HG03457 (cell line): ENCODE measurements at regions not wholly inside any gene's neighbourhood (a gene's known extent, or its start where the extent isn't known, plus 50 kb on each side); places are given as distances from the start of the nearest gene placed in this dataset.
"Not testable (repeated sequence)": the region's sequence is repeated elsewhere in the genome, so short reads cannot be mapped to it uniquely, and the experiment has no call there.

Source experiments
- ATAC-seq: cut with Tn5 transposase; IDR thresholded peaks from one replicate; pipeline ENCODE4 v1.9.1; 2021; ENCODE audit warnings: moderate number of reproducible peaks; ENCODE audit not compliant: unreplicated experiment

GRCh38 chr2:104904889-104905288, 51.0 kb downstream of the POU3F3 start:
- no peak for ATAC-seq

GRCh38 chr2:104909317-104909716, 55.4 kb downstream of the POU3F3 start:
- no peak for ATAC-seq

- no peak for ATAC-seq
Observed at GRCh38 chr2:104914509-104914908, 60.6 kb downstream of the POU3F3 start.

- no peak for ATAC-seq
Observed at GRCh38 chr2:104915107-104915793, 61.3 kb downstream of the POU3F3 start.

GRCh38 chr2:104919127-104919526, 65.2 kb downstream of the POU3F3 start:
- no peak for ATAC-seq

- no peak for ATAC-seq
Observed at GRCh38 chr2:104923665-104924064, 69.8 kb downstream of the POU3F3 start.

- no peak for ATAC-seq
Observed at GRCh38 chr2:104929663-104930062, 75.7 kb downstream of the POU3F3 start.

- ATAC-seq = no peak
Observed at GRCh38 chr2:104930732-104931131, 76.8 kb downstream of the POU3F3 start.

- ATAC-seq = no peak
Observed at GRCh38 chr2:104932243-104932642, 78.3 kb downstream of the POU3F3 start.

GRCh38 chr2:104933151-104933917, 79.4 kb downstream of the POU3F3 start:
- ATAC-seq = no peak

- ATAC-seq = no peak
Observed at GRCh38 chr2:104936527-104936926, 82.6 kb downstream of the POU3F3 start.

- peak; percentile 90 for ATAC-seq
Observed at GRCh38 chr2:104938231-104938941, 84.5 kb downstream of the POU3F3 start.

GRCh38 chr2:104939570-104940217, 85.8 kb downstream of the POU3F3 start:
- ATAC-seq = no peak

- no peak for ATAC-seq
Observed at GRCh38 chr2:104944495-104944894, 90.6 kb downstream of the POU3F3 start.

GRCh38 chr2:104945121-104945520, 91.2 kb downstream of the POU3F3 start:
- no peak for ATAC-seq

- no peak for ATAC-seq
Observed at GRCh38 chr2:104945866-104946265, 92.0 kb downstream of the POU3F3 start.

- ATAC-seq = not testable (repeated sequence)
Observed at GRCh38 chr2:104947456-104947855, 90.4 kb upstream of the MRPS9 start.

- no peak for ATAC-seq
Observed at GRCh38 chr2:104952976-104953375, 84.9 kb upstream of the MRPS9 start.

GRCh38 chr2:104965900-104966299, 72.0 kb upstream of the MRPS9 start:
- ATAC-seq = no peak

GRCh38 chr2:104969564-104969963, 68.3 kb upstream of the MRPS9 start:
- no peak for ATAC-seq

- no peak for ATAC-seq
Observed at GRCh38 chr2:104975371-104975770, 62.5 kb upstream of the MRPS9 start.
